ENCODE measurements at regions not wholly inside any gene's neighbourhood (a gene's known extent, or its start where the extent isn't known, plus 50 kb on each side); places are given as distances from the start of the nearest gene placed in this dataset.

- no peak overlapping the region for H3K4me2 ChIP-seq (ENCODE audit: control insufficient read depth, insufficient read depth)
- no peak overlapping the region for H2AFZ ChIP-seq (ENCODE audit: control insufficient read depth, low read depth, low read length)
- H3K4me3 ChIP-seq = no peak overlapping the region
- H3K79me2 ChIP-seq (ENCODE audit: control insufficient read depth, insufficient read depth, low read length) = no peaks in the 10 kb centered on the region
- H4K20me1 ChIP-seq (ENCODE audit: control insufficient read depth, insufficient read depth) = no peaks in the 10 kb centered on the region
- TF ChIP-seq ZZZ3 (IDR thresholded peaks at IDR 0.05; ENCODE audit: control insufficient read depth, insufficient read length, low read depth) (no peak), BRCA1 (IDR thresholded peaks at IDR 0.05; ENCODE audit: low read depth, low read length) (no peak), RFX5 (IDR thresholded peaks at IDR 0.05; ENCODE audit: low read depth, low read length) (no peak), TARDBP (IDR thresholded peaks at IDR 0.05; ENCODE audit: borderline replicate concordance) (no peak), SMARCA5 (IDR thresholded peaks at IDR 0.05) (no peak), NFYB (IDR thresholded peaks at IDR 0.05; ENCODE audit: insufficient read depth, low read depth, low read length) (no peak), NR2C2 (IDR thresholded peaks at IDR 0.05; ENCODE audit: borderline replicate concordance, control insufficient read depth, insufficient read length, low read depth) (no peak), DPF2 (IDR thresholded peaks at IDR 0.05) (no peak), ZNF207 (IDR thresholded peaks at IDR 0.05; ENCODE audit: borderline replicate concordance) (no peak), EGR1 (IDR thresholded peaks at IDR 0.05; ENCODE audit: borderline replicate concordance in 1 of 2, low read depth in 2 of 2, low read length in 2 of 2) (no peak), CEBPZ (IDR thresholded peaks at IDR 0.05; ENCODE audit: low read depth, low read length) (no peak), YBX1 (IDR thresholded peaks at IDR 0.05) (no peak), BACH1 (IDR thresholded peaks at IDR 0.05; ENCODE audit: borderline replicate concordance) (no peak), LARP7 (IDR thresholded peaks at IDR 0.05) (no peak), NR2F1 (conservative IDR thresholded peaks at IDR 0.05) (no peak), KAT2A (conservative IDR thresholded peaks at IDR 0.05; ENCODE audit: control insufficient read depth, low read depth, low read length) (no peak)
- TF ChIP-seq, protein P1, sequence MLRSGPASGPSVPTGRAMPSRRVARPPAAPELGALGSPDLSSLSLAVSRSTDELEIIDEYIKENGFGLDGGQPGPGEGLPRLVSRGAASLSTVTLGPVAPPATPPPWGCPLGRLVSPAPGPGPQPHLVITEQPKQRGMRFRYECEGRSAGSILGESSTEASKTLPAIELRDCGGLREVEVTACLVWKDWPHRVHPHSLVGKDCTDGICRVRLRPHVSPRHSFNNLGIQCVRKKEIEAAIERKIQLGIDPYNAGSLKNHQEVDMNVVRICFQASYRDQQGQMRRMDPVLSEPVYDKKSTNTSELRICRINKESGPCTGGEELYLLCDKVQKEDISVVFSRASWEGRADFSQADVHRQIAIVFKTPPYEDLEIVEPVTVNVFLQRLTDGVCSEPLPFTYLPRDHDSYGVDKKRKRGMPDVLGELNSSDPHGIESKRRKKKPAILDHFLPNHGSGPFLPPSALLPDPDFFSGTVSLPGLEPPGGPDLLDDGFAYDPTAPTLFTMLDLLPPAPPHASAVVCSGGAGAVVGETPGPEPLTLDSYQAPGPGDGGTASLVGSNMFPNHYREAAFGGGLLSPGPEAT (IDR thresholded peaks at IDR 0.05; ENCODE audit: low read depth) = no peak
- no peak overlapping the region for H3K9ac ChIP-seq (ENCODE audit: control insufficient read depth, insufficient read depth, low read length)
- RAD21 ChIA-PET (ENCODE audit: unreplicated experiment) = no interaction called here
- no peak for FAIRE-seq
- no TSS peak for BruUV-seq (replicated peaks)
- in situ Hi-C loops (cut with MboI) = no loop called here
- SMC1A ChIA-PET (ENCODE audit: uncharacterized antibody, unreplicated experiment) = no interaction called here
- CTCF ChIA-PET = interaction anchor here (0.8 kb wide), 1 partner anchor 150 kb away, joined by 4 read pairs; no protein-coding TSS in a partner anchor
- 45% methylated on average over 4 of the region's 4 CpGs for WGBS (ENCODE audit: insufficient coverage, insufficient replicate concordance, low lambda C conversion rate, missing lambda C conversion rate)
- ATAC-seq = no peak
- no peaks in the 10 kb centered on the region for H3K27me3 ChIP-seq (replicated peaks in 1 of 2; ENCODE audit: control insufficient read depth in 2 of 2, insufficient read depth in 2 of 2, low read length in 1 of 2)
- H3K36me3 ChIP-seq (ENCODE audit: control insufficient read depth in 2 of 2, insufficient read depth in 2 of 2, low read length in 1 of 2) = no peaks in the 10 kb centered on the region
- no peaks in the 10 kb centered on the region for H3K4me1 ChIP-seq (ENCODE audit: control insufficient read depth, insufficient read depth, low read length)
- POLR2A ChIA-PET = no interaction called here
- intact Hi-C loops (cut with micrococcal nuclease; ENCODE audit: unreplicated experiment) = no loop called here
- no peak overlapping the region for H3K27ac ChIP-seq (ENCODE audit: control insufficient read depth, insufficient read depth)
- no peak for DNase-seq (ENCODE audit: low read depth, low spot score)
- H3K9me3 ChIP-seq (replicated peaks; ENCODE audit: control insufficient read depth, insufficient read depth, low read length) = no peaks in the 10 kb centered on the region
These were observed 510.2 kb upstream of the LCORL start for GRCh38 chr4:18531731-18532130.

Measured in GM12878 (cell line).